ENCODE measurements at regions not wholly inside any gene's neighbourhood (a gene's known extent, or its start where the extent isn't known, plus 50 kb on each side); places are given as distances from the start of the nearest gene placed in this dataset.

DNA sequence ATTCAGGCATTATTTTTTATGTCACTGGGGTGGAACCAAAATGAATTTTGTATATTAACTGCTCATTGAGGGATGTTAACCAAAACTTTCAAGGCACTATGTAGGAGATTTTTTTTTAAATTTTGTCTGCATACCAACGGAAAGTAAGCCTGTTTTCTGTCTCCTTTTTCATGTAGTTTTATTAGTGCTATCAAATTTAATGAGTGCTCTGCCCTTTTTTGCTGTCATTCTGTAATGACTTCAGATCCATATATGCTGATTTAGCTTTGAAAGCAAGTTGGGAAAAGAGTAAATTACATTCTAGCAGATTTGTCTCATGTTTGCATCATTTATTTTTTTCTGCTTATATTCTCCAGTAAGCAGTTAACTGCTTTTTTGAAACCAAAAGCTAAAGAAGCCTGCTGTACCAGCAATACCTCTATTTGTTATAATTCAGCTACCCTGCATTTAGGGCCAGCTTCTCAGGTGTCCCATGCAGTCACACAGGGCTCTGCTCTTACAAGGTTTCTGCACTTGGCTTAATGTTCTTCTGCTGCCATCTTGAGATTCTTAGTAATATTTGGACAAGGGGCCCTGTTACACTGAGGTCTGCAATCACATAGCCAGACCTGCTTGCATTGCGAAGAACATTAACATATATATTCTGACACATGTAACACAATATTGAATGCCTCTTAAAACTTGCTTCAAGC lies 429.0 kb downstream of the UTRN start:
- Mint-ChIP-seq H3K27me3 (ENCODE audit: low read depth) (no peaks in the 10 kb centered on the region), H3K36me3 (ENCODE audit: low read depth) (no peaks in the 10 kb centered on the region), H3K9me3 (no peaks in the 10 kb centered on the region)

DNA sequence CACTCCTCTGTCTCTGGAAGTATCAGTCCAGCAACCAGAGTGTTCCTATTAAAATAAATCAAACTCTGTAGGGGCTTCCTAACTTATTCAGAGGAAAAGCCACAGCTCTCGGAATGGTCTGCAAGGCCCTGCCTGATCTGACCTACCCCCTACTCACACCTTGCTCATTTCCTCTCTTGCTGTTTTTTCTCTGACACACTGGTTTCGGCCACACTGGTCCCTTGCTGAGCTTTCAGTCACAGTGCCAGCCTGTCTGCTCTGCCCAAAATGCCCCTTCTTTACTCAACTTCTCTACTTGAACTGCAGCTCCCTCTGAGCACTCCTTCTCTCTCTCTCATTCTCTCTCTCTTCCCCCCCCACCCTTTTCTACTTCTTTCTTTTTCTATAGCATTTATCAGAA lies 430.2 kb downstream of the UTRN start:
- peaks cover 3% of the 10 kb centered on the region for H3K36me3 Mint-ChIP-seq (ENCODE audit: low read depth)
- no peaks in the 10 kb centered on the region for H3K27me3 Mint-ChIP-seq (ENCODE audit: low read depth)
- H3K27ac Mint-ChIP-seq: peak overlapping the region in 1 of 3 experiments; percentile 15
- no peaks in the 10 kb centered on the region for H3K9me3 Mint-ChIP-seq
- TF ChIP-seq, protein P1, sequence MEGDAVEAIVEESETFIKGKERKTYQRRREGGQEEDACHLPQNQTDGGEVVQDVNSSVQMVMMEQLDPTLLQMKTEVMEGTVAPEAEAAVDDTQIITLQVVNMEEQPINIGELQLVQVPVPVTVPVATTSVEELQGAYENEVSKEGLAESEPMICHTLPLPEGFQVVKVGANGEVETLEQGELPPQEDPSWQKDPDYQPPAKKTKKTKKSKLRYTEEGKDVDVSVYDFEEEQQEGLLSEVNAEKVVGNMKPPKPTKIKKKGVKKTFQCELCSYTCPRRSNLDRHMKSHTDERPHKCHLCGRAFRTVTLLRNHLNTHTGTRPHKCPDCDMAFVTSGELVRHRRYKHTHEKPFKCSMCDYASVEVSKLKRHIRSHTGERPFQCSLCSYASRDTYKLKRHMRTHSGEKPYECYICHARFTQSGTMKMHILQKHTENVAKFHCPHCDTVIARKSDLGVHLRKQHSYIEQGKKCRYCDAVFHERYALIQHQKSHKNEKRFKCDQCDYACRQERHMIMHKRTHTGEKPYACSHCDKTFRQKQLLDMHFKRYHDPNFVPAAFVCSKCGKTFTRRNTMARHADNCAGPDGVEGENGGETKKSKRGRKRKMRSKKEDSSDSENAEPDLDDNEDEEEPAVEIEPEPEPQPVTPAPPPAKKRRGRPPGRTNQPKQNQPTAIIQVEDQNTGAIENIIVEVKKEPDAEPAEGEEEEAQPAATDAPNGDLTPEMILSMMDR (IDR thresholded peaks at IDR 0.05; ENCODE audit: unreplicated experiment in 3 of 3): no peak
- no peak overlapping the region for H3K4me3 Mint-ChIP-seq
- peaks cover 5% of the 10 kb centered on the region for H3K4me1 Mint-ChIP-seq

More for the DNA sequence above, 429.0 kb downstream of the UTRN start:
- H3K4me3 Mint-ChIP-seq: no peak overlapping the region
- H3K27ac Mint-ChIP-seq: peak overlapping the region in 2 of 3 experiments; percentile 41 to 50
- TF ChIP-seq, protein P1 (IDR thresholded peaks at IDR 0.05; ENCODE audit: unreplicated experiment in 3 of 3): no peak
- peaks cover 5% of the 10 kb centered on the region for H3K4me1 Mint-ChIP-seq

DNA sequence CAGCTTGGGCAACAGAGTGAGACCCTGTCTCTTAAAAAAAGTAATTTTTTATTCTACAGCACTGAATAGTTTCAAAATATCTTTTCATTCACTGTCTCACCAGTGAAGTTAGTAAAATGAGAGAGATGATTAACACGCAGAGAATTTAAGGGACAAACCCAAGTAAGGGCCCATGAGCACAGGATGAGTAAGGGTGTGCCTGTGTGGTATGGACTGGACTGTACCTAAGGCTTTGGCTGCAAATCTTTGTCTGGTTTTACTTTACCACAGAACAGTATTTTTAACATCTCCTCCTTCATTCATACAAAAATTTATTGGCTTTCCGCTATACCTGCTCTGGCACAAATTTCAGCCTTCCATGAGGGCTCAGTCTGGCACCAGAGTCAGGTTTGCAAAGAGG lies 433.3 kb downstream of the UTRN start:
- TF ChIP-seq, protein P1 (IDR thresholded peaks at IDR 0.05; ENCODE audit: unreplicated experiment in 3 of 3): no peak
- Mint-ChIP-seq H3K27ac (no peak overlapping the region), H3K36me3 (ENCODE audit: low read depth) (peaks cover 8% of the 10 kb centered on the region), H3K9me3 (no peaks in the 10 kb centered on the region), H3K4me1 (peaks cover 5% of the 10 kb centered on the region), H3K4me3 (no peak overlapping the region), H3K27me3 (ENCODE audit: low read depth) (no peaks in the 10 kb centered on the region)

DNA sequence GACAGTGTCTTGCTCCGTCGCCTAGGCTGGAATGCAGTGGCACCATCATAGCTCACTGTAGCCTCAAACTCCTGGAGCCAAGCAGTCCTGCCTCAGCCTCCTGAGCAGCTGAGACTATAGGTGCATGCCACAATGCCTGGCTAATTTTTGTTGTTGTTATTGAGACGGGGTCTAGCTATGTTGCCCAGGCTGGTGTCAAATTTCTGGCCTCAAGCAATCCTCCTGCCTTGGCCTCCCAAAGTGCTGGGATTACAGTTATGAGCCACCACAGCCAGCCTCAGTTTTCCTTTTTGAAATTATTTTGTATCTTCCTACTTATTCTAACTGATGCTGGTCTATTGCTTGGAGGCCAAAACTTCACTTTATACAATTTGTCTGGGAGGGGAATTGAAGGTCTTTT lies 436.1 kb downstream of the UTRN start:
- TF ChIP-seq, protein P1 (IDR thresholded peaks at IDR 0.05; ENCODE audit: unreplicated experiment in 3 of 3): no peak
- no peak overlapping the region for H3K27ac Mint-ChIP-seq
- no peaks in the 10 kb centered on the region for H3K9me3 Mint-ChIP-seq
- no peak overlapping the region for H3K4me3 Mint-ChIP-seq
- peaks cover 8% of the 10 kb centered on the region for H3K36me3 Mint-ChIP-seq (ENCODE audit: low read depth)
- no peaks in the 10 kb centered on the region for H3K27me3 Mint-ChIP-seq (ENCODE audit: low read depth)
- peaks cover 7% of the 10 kb centered on the region for H3K4me1 Mint-ChIP-seq

DNA sequence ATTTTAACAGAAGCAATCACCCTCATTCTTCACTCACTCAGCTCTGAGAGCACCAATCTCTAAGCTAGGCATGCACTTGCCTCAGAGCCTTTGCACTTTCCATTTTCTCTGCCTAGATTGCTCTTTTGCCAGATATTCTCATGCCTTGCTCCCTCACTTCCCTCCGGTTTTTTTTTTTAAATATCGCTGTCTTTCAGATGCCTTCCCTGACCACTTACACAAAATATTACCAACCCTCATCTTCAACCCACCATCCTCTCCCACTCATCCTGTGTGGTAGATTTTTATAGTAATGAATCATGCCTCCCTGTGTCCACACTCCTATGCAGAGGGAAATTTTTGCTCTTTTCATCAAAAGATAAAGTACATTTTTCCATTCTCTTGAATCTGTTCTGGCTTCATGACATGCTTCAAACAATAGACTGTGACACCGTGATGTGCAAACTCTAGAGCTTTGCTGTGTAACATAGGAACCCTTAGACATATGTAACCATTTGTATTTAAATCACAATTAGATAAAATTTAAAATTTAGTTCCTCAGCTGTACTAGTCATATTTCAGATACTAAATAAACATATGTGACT lies 437.1 kb downstream of the UTRN start:
- Mint-ChIP-seq H3K27me3 (ENCODE audit: low read depth) (no peaks in the 10 kb centered on the region), H3K36me3 (ENCODE audit: low read depth) (peaks cover 11% of the 10 kb centered on the region), H3K9me3 (no peaks in the 10 kb centered on the region), H3K4me1 (peaks cover 17% of the 10 kb centered on the region), H3K4me3 (no peak overlapping the region), H3K27ac (no peak overlapping the region)
- TF ChIP-seq, protein P1 (IDR thresholded peaks at IDR 0.05; ENCODE audit: unreplicated experiment in 3 of 3): no peak

DNA sequence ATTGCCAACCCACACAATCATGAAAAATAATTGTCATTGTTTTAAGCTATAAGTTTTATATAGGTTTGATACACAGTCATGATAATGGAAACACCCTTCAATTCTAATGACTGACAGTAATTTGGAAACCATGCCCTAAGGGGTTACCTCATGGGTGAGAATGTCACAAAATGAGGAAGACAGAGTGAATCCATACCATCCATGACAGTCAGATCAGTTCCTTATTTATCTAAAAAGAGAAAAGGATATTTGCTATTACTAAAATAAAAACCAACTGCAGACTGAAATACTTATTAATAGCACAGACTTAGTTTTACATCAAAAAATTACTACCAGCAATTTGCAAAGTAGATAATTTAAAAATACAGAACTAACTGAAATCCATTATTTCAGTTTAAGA lies 437.8 kb downstream of the UTRN start:
- Mint-ChIP-seq H3K36me3 (ENCODE audit: low read depth) (peaks cover 11% of the 10 kb centered on the region), H3K4me1 (peaks cover 18% of the 10 kb centered on the region), H3K27me3 (ENCODE audit: low read depth) (no peaks in the 10 kb centered on the region), H3K27ac (no peak overlapping the region), H3K9me3 (no peaks in the 10 kb centered on the region), H3K4me3 (no peak overlapping the region)
- TF ChIP-seq, protein P1 (IDR thresholded peaks at IDR 0.05; ENCODE audit: unreplicated experiment in 3 of 3): no peak

All from nephron (organoid).